ENCODE measurements at regions not wholly inside any gene's neighbourhood (a gene's known extent, or its start where the extent isn't known, plus 50 kb on each side); places are given as distances from the start of the nearest gene placed in this dataset.
"Not testable (repeated sequence)": the region's sequence is repeated elsewhere in the genome, so short reads cannot be mapped to it uniquely, and the experiment has no call there.

DNA sequence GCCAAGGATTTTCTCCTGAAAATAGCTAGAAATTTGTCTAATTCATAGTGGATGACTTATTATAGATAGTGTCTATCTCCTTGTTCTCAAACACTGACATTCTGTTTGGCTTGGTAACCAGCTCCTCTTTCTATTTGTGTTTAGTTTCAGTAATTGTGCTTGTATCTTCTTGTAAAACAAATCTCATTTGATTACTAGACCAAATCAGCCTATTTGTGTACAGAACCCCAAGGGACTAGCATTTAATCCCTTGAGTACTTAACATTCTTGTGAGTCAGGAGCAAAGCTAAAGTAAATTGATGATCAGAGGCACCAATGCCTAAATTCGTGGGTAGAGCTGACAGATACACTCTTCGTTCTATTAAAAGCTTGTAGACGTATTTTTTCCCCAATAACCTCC lies 306.5 kb upstream of the SLITRK3 start:
- no peaks in the 10 kb centered on the region for H3K4me1 ChIP-seq (ENCODE audit: control insufficient read depth, extremely low read depth, insufficient read depth, low read length)
- H3K9ac ChIP-seq (ENCODE audit: control insufficient read depth, extremely low read depth, insufficient read depth, low read length): no peak overlapping the region
- DNase-seq (ENCODE audit: low read depth, low spot score) (no peak), FAIRE-seq (no peak)
- no peak overlapping the region for H3K27ac ChIP-seq (ENCODE audit: control insufficient read depth, insufficient read depth, low read length)
- no peaks in the 10 kb centered on the region for H3K79me2 ChIP-seq (ENCODE audit: control insufficient read depth, insufficient read depth, low read length)
- no peaks in the 10 kb centered on the region for H4K20me1 ChIP-seq (ENCODE audit: control insufficient read depth, extremely low read depth, insufficient read depth, low read length)
- H3K4me2 ChIP-seq (ENCODE audit: control insufficient read depth, extremely low read depth, insufficient read depth, low read depth, low read length): no peak overlapping the region
- H3K9me3 ChIP-seq (ENCODE audit: control insufficient read depth, low read depth, low read length): no peaks in the 10 kb centered on the region
- no peak overlapping the region for H3K4me3 ChIP-seq (ENCODE audit: control insufficient read depth in 2 of 3, extremely low read depth in 1 of 3, insufficient read depth in 2 of 3, low read depth in 1 of 3, low read length in 3 of 3)
- no peaks in the 10 kb centered on the region for H3K9me1 ChIP-seq (ENCODE audit: control insufficient read depth, extremely low read depth, insufficient read depth, low read length)
- no peaks in the 10 kb centered on the region for H3K27me3 ChIP-seq (ENCODE audit: control insufficient read depth, extremely low read depth, insufficient read depth, low read length)
- H2AFZ ChIP-seq (ENCODE audit: control insufficient read depth, low read length): no peak overlapping the region
- no peaks in the 10 kb centered on the region for H3K36me3 ChIP-seq (ENCODE audit: control insufficient read depth in 2 of 2, extremely low read depth in 1 of 2, insufficient read depth in 2 of 2, low read length in 2 of 2)
- dilution Hi-C loops (cut with MboI; ENCODE audit: extremely low pct_ligation_motif_present, low sequenced_read_pairs): no loop called here
- TF ChIP-seq EZH2 (IDR thresholded peaks at IDR 0.05; ENCODE audit: low read length) (no peak), CTCF (optimal IDR thresholded peaks at IDR 0.05 in 1 of 3, IDR thresholded peaks at IDR 0.05 in 1 of 3, conservative IDR thresholded peaks at IDR 0.05 in 1 of 3; ENCODE audit: extremely low read depth in 1 of 3, insufficient read depth in 2 of 3, low read length in 3 of 3) (no peak)

DNA sequence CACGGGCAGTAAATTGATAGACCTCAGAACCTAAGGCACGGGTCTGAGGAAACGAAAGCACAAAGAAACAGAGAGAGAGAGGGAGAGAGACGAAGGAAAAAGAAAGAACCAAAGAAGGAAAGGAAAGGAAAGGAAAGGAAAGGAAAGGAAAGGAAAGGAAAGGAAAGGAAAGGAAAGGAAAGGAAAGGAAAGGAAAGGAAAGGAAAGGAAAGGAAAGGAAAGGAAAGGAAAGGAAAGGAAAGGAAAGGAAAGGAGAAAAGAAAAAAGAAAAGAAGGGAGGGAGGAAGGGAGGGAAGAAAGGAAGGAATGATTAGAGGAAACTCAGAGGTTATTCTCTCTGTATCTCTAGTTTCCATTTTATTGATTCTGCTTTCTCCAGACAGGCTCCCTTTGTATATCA lies 302.6 kb upstream of the SLITRK3 start:
- H3K9me3 ChIP-seq (ENCODE audit: control insufficient read depth, low read depth, low read length); H2AFZ ChIP-seq (ENCODE audit: control insufficient read depth, low read length); H3K9me1 ChIP-seq (ENCODE audit: control insufficient read depth, extremely low read depth, insufficient read depth, low read length); H3K4me3 ChIP-seq (ENCODE audit: control insufficient read depth in 2 of 3, extremely low read depth in 1 of 3, insufficient read depth in 2 of 3, low read depth in 1 of 3, low read length in 3 of 3); H3K9ac ChIP-seq (ENCODE audit: control insufficient read depth, extremely low read depth, insufficient read depth, low read length); dilution Hi-C loops (cut with MboI; ENCODE audit: extremely low pct_ligation_motif_present, low sequenced_read_pairs); H3K4me2 ChIP-seq (ENCODE audit: control insufficient read depth, extremely low read depth, insufficient read depth, low read depth, low read length); H4K20me1 ChIP-seq (ENCODE audit: control insufficient read depth, extremely low read depth, insufficient read depth, low read length); H3K36me3 ChIP-seq (ENCODE audit: control insufficient read depth in 2 of 2, extremely low read depth in 1 of 2, insufficient read depth in 2 of 2, low read length in 2 of 2); H3K4me1 ChIP-seq (ENCODE audit: control insufficient read depth, extremely low read depth, insufficient read depth, low read length); H3K27ac ChIP-seq (ENCODE audit: control insufficient read depth, insufficient read depth, low read length); DNase-seq (ENCODE audit: low read depth, low spot score); H3K79me2 ChIP-seq (ENCODE audit: control insufficient read depth, insufficient read depth, low read length); H3K27me3 ChIP-seq (ENCODE audit: control insufficient read depth, extremely low read depth, insufficient read depth, low read length); FAIRE-seq: not testable (repeated sequence)

DNA sequence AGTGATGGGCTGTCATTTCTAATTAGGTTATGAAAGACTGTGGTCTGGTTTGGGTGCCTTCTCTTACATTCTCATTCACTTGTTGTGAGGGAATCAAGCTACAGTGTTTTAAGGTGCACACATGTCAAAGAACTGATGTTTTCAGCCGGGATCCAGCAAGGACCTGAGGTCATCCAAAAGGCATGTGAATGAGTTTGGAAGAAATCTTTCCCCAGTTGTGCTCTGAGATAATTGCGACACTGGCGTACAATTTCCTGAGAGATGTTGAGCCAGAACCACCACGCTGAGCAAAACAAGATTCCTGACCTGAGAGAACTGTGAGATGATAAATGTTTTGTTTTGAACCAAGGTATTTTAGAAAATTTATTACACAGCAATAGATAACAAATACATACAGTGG lies 295.3 kb upstream of the SLITRK3 start:
- dilution Hi-C loops (cut with MboI; ENCODE audit: extremely low pct_ligation_motif_present, low sequenced_read_pairs): no loop called here
- no peak for FAIRE-seq
- no peak overlapping the region for H2AFZ ChIP-seq (ENCODE audit: control insufficient read depth, low read length)
- peaks cover 38% of the 10 kb centered on the region for H3K79me2 ChIP-seq (ENCODE audit: control insufficient read depth, insufficient read depth, low read length)
- H3K9me3 ChIP-seq (ENCODE audit: control insufficient read depth, low read depth, low read length): no peaks in the 10 kb centered on the region
- H3K36me3 ChIP-seq (ENCODE audit: control insufficient read depth in 2 of 2, extremely low read depth in 1 of 2, insufficient read depth in 2 of 2, low read length in 2 of 2): no peaks in the 10 kb centered on the region
- no peaks in the 10 kb centered on the region for H3K27me3 ChIP-seq (ENCODE audit: control insufficient read depth, extremely low read depth, insufficient read depth, low read length)
- H3K4me1 ChIP-seq (ENCODE audit: control insufficient read depth, extremely low read depth, insufficient read depth, low read length): no peaks in the 10 kb centered on the region
- no peak for DNase-seq (ENCODE audit: low read depth, low spot score)
- H3K9ac ChIP-seq (ENCODE audit: control insufficient read depth, extremely low read depth, insufficient read depth, low read length): no peak overlapping the region
- H3K4me2 ChIP-seq (ENCODE audit: control insufficient read depth, extremely low read depth, insufficient read depth, low read depth, low read length): no peak overlapping the region
- H3K9me1 ChIP-seq (ENCODE audit: control insufficient read depth, extremely low read depth, insufficient read depth, low read length): no peaks in the 10 kb centered on the region
- no peak for TF ChIP-seq EZH2 (IDR thresholded peaks at IDR 0.05; ENCODE audit: low read length)
- no peak for TF ChIP-seq CTCF (optimal IDR thresholded peaks at IDR 0.05 in 1 of 3, IDR thresholded peaks at IDR 0.05 in 1 of 3, conservative IDR thresholded peaks at IDR 0.05 in 1 of 3; ENCODE audit: extremely low read depth in 1 of 3, insufficient read depth in 2 of 3, low read length in 3 of 3)
- H3K27ac ChIP-seq (ENCODE audit: control insufficient read depth, insufficient read depth, low read length): no peak overlapping the region
- no peaks in the 10 kb centered on the region for H4K20me1 ChIP-seq (ENCODE audit: control insufficient read depth, extremely low read depth, insufficient read depth, low read length)
- H3K4me3 ChIP-seq (ENCODE audit: control insufficient read depth in 2 of 3, extremely low read depth in 1 of 3, insufficient read depth in 2 of 3, low read depth in 1 of 3, low read length in 3 of 3): no peak overlapping the region
